HG02588 (cell line): ENCODE measurements at regions not wholly inside any gene's neighbourhood (a gene's known extent, or its start where the extent isn't known, plus 50 kb on each side); places are given as distances from the start of the nearest gene placed in this dataset.
"Not testable (repeated sequence)": the region's sequence is repeated elsewhere in the genome, so short reads cannot be mapped to it uniquely, and the experiment has no call there.

Experiments used
- ATAC-seq: cut with Tn5 transposase; IDR thresholded peaks from one replicate; pipeline ENCODE4 v1.9.1; 2021; ENCODE audit warnings: mild to moderate bottlenecking, moderate library complexity; ENCODE audit not compliant: unreplicated experiment

- peak; percentile 99 for ATAC-seq
Measured at GRCh38 chr14:99995700-99996356, 69.4 kb upstream of the EVL start.

GRCh38 chr14:99996951-99997571, 68.2 kb upstream of the EVL start:
- ATAC-seq = no peak

- ATAC-seq = not testable (repeated sequence)
Measured at GRCh38 chr14:100000398-100000797, 64.8 kb upstream of the EVL start.

- ATAC-seq = no peak
Measured at GRCh38 chr14:100004392-100004791, 60.8 kb upstream of the EVL start.

- no peak for ATAC-seq
Measured at GRCh38 chr14:100007254-100007653, 58.0 kb upstream of the EVL start.

- not testable (repeated sequence) for ATAC-seq
Measured at GRCh38 chr14:100009802-100010201, 55.4 kb upstream of the EVL start.

GRCh38 chr14:100010679-100011078, 54.5 kb upstream of the EVL start:
- ATAC-seq = no peak

GRCh38 chr14:100011628-100012325, 53.4 kb upstream of the EVL start:
- no peak for ATAC-seq

GRCh38 chr14:100012478-100013327, 52.5 kb upstream of the EVL start:
- no peak for ATAC-seq

GRCh38 chr14:100015251-100015655, 50.0 kb upstream of the EVL start:
- peak; percentile 80 for ATAC-seq
